ENCODE measurements at regions not wholly inside any gene's neighbourhood (a gene's known extent, or its start where the extent isn't known, plus 50 kb on each side); places are given as distances from the start of the nearest gene placed in this dataset.

- no peak for DNase-seq (ENCODE audit: low spot score)
- no peak for TF ChIP-seq CTCF (IDR thresholded peaks at IDR 0.05; ENCODE audit: extremely low read depth, missing control alignments)
These were observed 154.3 kb downstream of the HMHB1 start for GRCh38 chr5:143966280-143966679.

- peak; percentile 44 for DNase-seq (ENCODE audit: low spot score)
- TF ChIP-seq CTCF (IDR thresholded peaks at IDR 0.05; ENCODE audit: extremely low read depth, missing control alignments), result peak; percentile 17
These were observed 156.3 kb downstream of the HMHB1 start for GRCh38 chr5:143968071-143968878.

DNA sequence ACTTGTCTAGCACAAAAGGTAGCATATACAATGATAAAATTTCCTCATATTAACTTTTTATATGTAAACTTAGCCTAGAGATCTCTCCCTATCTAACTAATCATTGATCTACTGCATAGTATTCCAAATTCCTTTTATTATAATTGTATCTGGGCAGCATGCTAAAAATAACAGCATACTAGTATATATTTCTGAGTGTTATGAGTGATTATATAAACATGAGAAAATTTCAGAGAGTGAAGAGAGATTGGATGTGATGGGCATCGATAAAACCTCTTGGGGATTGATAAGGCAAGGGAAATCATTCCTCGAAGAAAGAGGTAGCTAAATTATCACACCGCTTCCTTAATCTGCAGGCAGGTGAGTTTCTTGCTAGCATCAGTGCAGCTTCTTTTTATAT, 158.2 kb downstream of the HMHB1 start:
- no peak for DNase-seq (ENCODE audit: low spot score)

GRCh38 chr5:143972068-143972467, 160.1 kb downstream of the HMHB1 start:
- no peak for DNase-seq (ENCODE audit: low spot score)
- TF ChIP-seq CTCF (IDR thresholded peaks at IDR 0.05; ENCODE audit: extremely low read depth, missing control alignments), result no peak

More for the DNA sequence above, 158.2 kb downstream of the HMHB1 start:
- no peak for TF ChIP-seq CTCF (IDR thresholded peaks at IDR 0.05; ENCODE audit: extremely low read depth, missing control alignments)

GRCh38 chr5:143976055-143976454, 164.1 kb downstream of the HMHB1 start:
- no peak for DNase-seq (ENCODE audit: low spot score)
- TF ChIP-seq CTCF (IDR thresholded peaks at IDR 0.05; ENCODE audit: extremely low read depth, missing control alignments), result no peak

DNA sequence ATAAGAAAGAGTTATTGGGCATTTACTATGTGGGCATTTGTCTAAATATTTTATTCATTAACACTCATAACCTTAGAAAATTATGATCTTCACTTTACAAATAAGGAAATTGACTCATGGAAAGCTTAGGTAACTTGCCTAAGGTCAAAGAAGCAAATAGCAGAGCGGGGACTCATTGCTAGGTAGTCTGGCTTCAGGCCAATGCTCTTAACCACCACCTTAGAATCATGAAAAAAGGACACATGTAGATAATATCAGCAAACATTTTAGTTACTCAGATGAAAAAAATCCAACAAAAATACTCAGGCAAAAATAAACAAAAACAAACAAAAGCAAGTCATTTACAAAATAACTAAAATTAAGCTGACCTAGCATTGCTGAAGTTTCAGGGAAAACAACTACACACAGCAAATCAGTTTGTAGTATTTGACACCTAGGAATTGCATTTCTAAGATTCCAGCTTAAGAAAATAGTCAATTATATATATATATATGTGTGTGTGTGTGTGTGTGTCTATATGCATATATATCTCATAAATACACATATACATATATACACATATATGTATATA, 166.0 kb downstream of the HMHB1 start:
- no peak for TF ChIP-seq CTCF (IDR thresholded peaks at IDR 0.05; ENCODE audit: extremely low read depth, missing control alignments)
- DNase-seq (ENCODE audit: low spot score), result no peak

GRCh38 chr5:143979044-143979690, 167.2 kb downstream of the HMHB1 start:
- DNase-seq (ENCODE audit: low spot score), result peak; percentile 30
- no peak for TF ChIP-seq CTCF (IDR thresholded peaks at IDR 0.05; ENCODE audit: extremely low read depth, missing control alignments)

Data from GM20000 (cell line).